ENCODE measurements at regions not wholly inside any gene's neighbourhood (a gene's known extent, or its start where the extent isn't known, plus 50 kb on each side); places are given as distances from the start of the nearest gene placed in this dataset.
"Not testable (repeated sequence)": the region's sequence is repeated elsewhere in the genome, so short reads cannot be mapped to it uniquely, and the experiment has no call there.

DNA sequence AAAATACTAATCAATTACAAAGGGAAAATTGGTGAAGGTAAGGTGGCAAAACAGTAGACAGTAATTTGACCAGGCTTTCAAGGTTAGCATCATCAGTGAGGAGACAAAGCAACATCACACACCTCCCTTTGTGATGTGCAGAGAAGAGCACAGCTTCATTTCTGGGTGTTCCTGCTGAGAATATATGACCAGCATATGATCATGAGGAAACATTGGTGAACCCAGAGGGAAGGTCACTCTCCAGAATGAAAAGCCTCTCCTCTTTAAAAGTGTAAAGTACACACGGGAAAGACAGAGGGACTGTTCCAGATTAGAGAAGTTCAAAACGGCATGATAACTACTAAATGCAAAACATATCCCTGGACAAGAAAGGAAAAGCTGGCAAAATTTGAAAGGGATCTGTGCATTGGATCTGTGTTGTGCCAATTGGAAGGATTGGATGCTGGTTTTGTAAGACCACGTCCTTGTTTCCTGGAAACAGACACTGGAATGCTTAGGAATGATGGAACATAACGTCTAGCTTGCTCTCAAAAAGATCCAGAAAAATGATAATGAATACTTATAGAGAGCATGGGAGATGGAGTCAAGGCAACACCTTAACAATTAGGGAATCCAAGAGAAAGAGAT lies 80.6 kb upstream of the MITF start:
- TF ChIP-seq, protein P1, sequence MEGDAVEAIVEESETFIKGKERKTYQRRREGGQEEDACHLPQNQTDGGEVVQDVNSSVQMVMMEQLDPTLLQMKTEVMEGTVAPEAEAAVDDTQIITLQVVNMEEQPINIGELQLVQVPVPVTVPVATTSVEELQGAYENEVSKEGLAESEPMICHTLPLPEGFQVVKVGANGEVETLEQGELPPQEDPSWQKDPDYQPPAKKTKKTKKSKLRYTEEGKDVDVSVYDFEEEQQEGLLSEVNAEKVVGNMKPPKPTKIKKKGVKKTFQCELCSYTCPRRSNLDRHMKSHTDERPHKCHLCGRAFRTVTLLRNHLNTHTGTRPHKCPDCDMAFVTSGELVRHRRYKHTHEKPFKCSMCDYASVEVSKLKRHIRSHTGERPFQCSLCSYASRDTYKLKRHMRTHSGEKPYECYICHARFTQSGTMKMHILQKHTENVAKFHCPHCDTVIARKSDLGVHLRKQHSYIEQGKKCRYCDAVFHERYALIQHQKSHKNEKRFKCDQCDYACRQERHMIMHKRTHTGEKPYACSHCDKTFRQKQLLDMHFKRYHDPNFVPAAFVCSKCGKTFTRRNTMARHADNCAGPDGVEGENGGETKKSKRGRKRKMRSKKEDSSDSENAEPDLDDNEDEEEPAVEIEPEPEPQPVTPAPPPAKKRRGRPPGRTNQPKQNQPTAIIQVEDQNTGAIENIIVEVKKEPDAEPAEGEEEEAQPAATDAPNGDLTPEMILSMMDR (IDR thresholded peaks at IDR 0.05; ENCODE audit: low read depth, low read length, missing control alignments) = no peak
- DNase-seq (ENCODE audit: low read depth) = no peak

DNA sequence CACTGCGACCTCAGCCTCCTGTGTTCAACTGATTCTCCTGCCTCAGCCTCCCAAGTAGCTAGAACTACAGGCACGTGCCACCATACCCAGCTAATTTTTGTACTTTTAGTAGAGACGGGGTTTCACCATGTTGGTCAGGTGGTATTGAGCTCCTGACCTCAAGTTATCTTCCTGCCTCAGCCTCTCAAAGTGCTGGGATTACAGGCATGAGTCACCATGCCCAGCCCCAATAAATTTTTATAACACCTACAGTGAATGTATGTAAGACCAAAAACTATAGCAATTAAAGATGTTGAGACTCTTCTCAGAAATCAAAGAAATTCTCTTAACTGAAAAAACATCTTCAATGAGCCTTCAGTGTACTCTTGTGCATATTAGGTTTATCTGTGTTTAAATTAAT lies 82.2 kb upstream of the MITF start:
- DNase-seq (ENCODE audit: low read depth); H3K4me3 ChIP-seq (ENCODE audit: low read depth, low read length): not testable (repeated sequence)

More for the DNA sequence above, 80.6 kb upstream of the MITF start:
- H3K4me3 ChIP-seq (ENCODE audit: low read depth, low read length) = no peak overlapping the region

DNA sequence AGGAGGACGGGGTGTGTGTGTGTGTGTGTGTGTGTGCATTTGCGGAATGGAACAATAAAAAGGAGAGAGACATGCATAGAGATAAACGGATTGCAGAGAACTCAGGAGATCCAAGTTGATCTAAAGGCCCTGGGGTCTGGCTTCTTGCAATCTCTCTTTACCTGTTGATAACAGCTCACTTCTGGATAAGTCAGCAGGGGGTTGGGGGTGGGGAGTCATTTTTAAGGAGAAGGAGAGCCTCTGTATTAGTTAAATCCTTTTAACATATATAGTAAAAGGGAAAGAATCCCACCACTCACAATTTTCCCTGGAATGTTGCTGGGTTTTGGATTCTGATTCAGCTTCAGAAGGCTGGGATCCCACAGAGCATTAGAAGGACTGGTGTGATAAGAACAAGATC lies 87.5 kb upstream of the MITF start:
- H3K4me3 ChIP-seq (ENCODE audit: low read depth, low read length) = no peak overlapping the region
- DNase-seq (ENCODE audit: low read depth) = no peak

DNA sequence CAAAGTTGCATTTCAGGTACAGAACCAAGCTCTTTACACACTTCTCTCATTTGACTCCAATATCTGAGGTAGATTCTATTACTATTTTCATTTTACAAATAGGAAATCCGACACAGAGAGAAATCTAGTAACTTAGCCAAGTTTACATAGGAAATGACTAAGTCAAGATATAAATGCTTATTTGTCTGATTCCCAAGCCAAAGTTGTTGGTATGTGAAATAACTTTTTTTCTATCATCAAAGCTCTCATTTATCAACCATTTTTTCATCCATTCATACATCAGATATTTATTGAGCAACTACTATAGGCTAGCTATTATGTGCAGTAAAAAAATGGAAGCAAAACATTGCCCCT lies 89.2 kb upstream of the MITF start:
- no peak for DNase-seq (ENCODE audit: low read depth)
- H3K4me3 ChIP-seq (ENCODE audit: low read depth, low read length) = no peak overlapping the region
- TF ChIP-seq, protein P1 (IDR thresholded peaks at IDR 0.05; ENCODE audit: low read depth, low read length, missing control alignments) = no peak

More for the DNA sequence above, 87.5 kb upstream of the MITF start:
- TF ChIP-seq, protein P1 (IDR thresholded peaks at IDR 0.05; ENCODE audit: low read depth, low read length, missing control alignments) = no peak

DNA sequence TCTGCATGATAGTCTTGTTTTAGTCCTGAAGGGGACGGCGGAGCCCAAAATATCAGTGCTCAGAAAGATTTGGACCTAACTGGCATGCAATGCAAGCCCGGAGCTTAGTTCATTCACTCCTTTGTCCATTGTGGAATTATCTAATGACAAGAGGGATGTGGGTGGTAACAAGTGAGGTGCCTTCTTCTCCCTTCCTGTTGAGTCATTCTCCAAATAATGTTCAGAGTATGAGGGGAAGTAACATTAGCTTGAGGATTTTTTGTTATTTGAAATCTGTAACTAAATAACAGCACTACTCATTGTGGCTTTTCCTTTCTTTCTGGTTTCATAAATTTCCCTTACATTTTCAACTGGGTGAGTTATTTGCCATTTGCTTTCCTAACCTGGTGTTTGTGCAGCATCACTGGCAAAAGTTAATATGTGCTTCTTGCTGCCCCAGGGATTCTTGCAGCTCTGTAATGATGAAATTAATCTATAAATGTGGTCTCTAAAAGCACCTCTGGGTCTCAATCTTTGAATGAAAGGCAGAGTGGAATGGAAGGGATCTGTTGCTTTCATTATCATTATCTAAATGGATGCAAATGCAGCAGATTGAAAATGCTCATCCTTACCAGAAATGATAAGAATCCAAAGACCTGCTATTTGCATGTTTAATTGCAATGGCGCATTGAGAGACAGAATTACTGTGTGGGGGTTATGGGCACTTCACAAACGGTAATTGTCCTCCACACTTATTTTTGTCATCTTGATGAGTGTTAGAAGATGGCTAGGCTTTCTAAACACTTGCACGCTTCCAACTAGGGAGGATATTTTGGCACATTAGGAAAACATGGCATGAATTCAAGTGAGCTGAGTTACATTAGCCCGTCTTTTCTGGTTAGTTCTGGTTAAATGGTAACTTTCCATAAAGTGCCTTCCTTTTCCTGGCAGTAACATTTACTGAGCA lies 89.9 kb upstream of the MITF start:
- TF ChIP-seq, protein P1 (IDR thresholded peaks at IDR 0.05; ENCODE audit: low read depth, low read length, missing control alignments) = no peak
- DNase-seq (ENCODE audit: low read depth) = no peak
- H3K4me3 ChIP-seq (ENCODE audit: low read depth, low read length) = no peak overlapping the region

DNA sequence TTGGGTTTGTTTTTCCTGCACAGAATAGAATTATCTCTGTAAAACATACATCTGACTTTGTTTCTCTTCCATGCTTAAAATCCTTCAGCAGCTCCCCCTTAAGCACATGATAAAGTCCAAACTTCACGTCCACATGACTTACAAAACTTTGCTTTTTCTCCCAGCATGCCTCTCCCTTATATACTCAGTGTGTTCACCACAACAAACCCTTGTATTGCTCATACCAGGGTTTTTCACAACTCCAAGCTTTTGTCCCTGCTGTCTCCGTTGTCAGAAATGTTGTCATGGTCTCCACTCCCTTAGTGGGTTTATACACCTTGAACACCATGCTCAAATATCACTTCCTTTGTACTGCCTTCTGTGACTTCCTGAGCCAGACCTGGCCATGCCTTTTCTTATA lies 91.1 kb upstream of the MITF start:
- TF ChIP-seq, protein P1 (IDR thresholded peaks at IDR 0.05; ENCODE audit: low read depth, low read length, missing control alignments) = no peak
- no peak for DNase-seq (ENCODE audit: low read depth)
- no peak overlapping the region for H3K4me3 ChIP-seq (ENCODE audit: low read depth, low read length)

DNA sequence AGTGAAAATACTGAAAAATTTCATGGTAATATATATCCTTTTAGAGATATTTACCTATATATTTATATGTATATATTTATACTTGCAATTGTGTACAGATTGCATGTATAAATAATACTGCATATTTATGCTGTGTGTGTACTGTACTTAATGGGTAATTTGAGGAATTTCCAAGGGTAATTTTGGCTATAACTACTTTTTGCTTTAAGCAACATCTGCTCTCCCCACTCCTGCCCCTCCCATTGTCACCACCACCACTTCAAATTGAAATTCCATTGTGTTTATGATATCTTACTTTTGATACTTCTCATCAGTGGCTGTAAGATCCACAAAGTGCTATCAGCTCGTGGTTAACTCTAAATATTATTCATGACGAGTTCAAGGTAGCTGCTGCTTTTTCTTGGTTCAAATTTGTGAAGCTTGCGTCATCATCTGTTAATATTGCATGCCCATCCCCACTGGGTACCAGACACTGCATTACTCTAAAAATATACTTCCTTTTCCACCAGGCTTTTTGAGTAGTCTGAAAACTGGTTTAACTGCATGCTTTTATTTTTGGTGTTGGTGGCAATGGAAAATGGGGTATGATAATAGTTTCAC lies 91.7 kb upstream of the MITF start:
- H3K4me3 ChIP-seq (ENCODE audit: low read depth, low read length) = no peak overlapping the region
- DNase-seq (ENCODE audit: low read depth) = no peak
- TF ChIP-seq, protein P1 (IDR thresholded peaks at IDR 0.05; ENCODE audit: low read depth, low read length, missing control alignments) = no peak

Data from GM12864 (cell line).